ENCODE measurements at regions not wholly inside any gene's neighbourhood (a gene's known extent, or its start where the extent isn't known, plus 50 kb on each side); places are given as distances from the start of the nearest gene placed in this dataset.

DNA sequence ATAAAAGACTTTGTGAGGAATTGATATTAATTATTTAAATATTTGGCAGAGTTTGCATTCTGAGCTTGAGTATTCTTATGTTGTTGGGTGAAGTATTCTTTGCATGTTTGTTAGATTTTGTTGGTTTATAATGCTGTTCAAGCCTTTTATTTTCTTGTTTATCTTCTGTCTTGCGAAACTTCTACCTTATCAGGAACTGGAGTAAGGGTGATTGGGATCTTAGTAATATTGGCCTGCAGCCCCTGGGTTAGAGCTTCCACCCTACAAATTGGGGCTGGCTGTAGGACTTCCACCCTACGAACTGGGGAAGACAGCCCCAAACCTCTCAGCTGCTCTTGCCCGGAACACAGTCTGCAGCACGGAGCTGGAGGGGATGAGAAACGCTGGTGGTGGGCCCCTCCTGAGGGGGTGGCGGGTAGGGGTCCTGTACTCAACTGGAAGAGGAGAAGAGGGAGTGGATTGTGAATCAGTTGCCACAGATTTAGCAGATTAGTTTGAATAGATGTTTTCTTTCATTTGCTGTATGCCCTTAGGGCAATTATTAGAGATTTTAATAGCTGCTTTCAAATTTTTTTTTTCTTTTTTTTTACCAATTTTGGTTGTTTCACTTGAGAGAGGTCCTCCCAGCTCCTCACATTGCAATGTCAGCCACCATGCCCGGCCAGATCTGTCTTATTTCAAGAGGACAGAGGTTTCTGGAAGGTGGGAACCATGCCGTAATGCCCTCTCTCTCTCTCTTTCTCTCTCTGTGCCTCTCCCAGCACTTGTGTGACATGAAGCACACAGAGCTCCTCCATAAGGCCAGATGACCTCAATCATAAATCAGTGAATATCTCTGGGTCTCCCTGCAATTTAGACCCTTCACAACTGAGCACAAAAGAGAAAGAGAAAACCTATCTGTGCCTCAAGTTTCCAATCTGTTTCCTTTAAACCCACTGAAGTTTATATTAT is 123.4 kb downstream of the DICER1 start (continued):
- TF ChIP-seq HDAC6 (IDR thresholded peaks at IDR 0.05; ENCODE audit: low read depth, low read length) (no peak), SIN3A (conservative IDR thresholded peaks at IDR 0.05 in 1 of 2, IDR thresholded peaks at IDR 0.05 in 1 of 2; ENCODE audit: low read depth in 1 of 2, low read length in 2 of 2) (no peak), YY1 (IDR thresholded peaks at IDR 0.05; ENCODE audit: low read depth, low read length) (no peak), ATF3 (IDR thresholded peaks at IDR 0.05; ENCODE audit: insufficient read depth, low read depth, low read length) (no peak), CEBPB (IDR thresholded peaks at IDR 0.05; ENCODE audit: low read depth, low read length) (no peak), JUN (IDR thresholded peaks at IDR 0.05; ENCODE audit: low read depth, low read length) (no peak), ZNF274 (IDR thresholded peaks at IDR 0.05; ENCODE audit: borderline replicate concordance, extremely low read depth, low read length) (no peak)

All from H1 (cell line).